H1 (cell line): ENCODE measurements at regions not wholly inside any gene's neighbourhood (a gene's known extent, or its start where the extent isn't known, plus 50 kb on each side); places are given as distances from the start of the nearest gene placed in this dataset.

Source experiments
- TF ChIP-seq, protein P1 (sequence below): fragments of 300-600 bp; sonication (generic); IDR thresholded peaks from 2 replicates; pipeline ENCODE4 v1.7.1; 2012; ENCODE audit warnings: low read length, moderate library complexity, mild to moderate bottlenecking, inconsistent platforms; ENCODE audit not compliant: insufficient replicate concordance

DNA sequence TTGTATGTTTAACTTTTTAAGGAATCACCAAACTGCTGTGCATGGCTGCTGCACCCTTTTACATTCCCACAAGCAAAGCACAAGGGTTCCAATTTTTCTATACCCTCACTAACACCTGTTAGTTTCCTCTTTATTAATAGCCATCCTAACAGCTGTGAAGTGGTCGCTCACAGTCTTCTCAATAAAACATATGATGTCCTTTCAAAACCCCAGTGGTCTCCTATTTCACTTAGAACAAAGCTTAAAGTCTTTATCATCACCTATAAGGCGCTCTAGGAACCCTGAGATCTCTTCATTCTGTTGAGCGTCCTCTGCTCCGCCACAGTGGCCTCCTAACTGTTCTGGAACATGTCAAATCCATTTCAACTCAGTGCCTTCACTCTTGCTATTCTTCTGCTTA lies 400.5 kb downstream of the KLF12 start (continued):
- TF ChIP-seq, protein P1, sequence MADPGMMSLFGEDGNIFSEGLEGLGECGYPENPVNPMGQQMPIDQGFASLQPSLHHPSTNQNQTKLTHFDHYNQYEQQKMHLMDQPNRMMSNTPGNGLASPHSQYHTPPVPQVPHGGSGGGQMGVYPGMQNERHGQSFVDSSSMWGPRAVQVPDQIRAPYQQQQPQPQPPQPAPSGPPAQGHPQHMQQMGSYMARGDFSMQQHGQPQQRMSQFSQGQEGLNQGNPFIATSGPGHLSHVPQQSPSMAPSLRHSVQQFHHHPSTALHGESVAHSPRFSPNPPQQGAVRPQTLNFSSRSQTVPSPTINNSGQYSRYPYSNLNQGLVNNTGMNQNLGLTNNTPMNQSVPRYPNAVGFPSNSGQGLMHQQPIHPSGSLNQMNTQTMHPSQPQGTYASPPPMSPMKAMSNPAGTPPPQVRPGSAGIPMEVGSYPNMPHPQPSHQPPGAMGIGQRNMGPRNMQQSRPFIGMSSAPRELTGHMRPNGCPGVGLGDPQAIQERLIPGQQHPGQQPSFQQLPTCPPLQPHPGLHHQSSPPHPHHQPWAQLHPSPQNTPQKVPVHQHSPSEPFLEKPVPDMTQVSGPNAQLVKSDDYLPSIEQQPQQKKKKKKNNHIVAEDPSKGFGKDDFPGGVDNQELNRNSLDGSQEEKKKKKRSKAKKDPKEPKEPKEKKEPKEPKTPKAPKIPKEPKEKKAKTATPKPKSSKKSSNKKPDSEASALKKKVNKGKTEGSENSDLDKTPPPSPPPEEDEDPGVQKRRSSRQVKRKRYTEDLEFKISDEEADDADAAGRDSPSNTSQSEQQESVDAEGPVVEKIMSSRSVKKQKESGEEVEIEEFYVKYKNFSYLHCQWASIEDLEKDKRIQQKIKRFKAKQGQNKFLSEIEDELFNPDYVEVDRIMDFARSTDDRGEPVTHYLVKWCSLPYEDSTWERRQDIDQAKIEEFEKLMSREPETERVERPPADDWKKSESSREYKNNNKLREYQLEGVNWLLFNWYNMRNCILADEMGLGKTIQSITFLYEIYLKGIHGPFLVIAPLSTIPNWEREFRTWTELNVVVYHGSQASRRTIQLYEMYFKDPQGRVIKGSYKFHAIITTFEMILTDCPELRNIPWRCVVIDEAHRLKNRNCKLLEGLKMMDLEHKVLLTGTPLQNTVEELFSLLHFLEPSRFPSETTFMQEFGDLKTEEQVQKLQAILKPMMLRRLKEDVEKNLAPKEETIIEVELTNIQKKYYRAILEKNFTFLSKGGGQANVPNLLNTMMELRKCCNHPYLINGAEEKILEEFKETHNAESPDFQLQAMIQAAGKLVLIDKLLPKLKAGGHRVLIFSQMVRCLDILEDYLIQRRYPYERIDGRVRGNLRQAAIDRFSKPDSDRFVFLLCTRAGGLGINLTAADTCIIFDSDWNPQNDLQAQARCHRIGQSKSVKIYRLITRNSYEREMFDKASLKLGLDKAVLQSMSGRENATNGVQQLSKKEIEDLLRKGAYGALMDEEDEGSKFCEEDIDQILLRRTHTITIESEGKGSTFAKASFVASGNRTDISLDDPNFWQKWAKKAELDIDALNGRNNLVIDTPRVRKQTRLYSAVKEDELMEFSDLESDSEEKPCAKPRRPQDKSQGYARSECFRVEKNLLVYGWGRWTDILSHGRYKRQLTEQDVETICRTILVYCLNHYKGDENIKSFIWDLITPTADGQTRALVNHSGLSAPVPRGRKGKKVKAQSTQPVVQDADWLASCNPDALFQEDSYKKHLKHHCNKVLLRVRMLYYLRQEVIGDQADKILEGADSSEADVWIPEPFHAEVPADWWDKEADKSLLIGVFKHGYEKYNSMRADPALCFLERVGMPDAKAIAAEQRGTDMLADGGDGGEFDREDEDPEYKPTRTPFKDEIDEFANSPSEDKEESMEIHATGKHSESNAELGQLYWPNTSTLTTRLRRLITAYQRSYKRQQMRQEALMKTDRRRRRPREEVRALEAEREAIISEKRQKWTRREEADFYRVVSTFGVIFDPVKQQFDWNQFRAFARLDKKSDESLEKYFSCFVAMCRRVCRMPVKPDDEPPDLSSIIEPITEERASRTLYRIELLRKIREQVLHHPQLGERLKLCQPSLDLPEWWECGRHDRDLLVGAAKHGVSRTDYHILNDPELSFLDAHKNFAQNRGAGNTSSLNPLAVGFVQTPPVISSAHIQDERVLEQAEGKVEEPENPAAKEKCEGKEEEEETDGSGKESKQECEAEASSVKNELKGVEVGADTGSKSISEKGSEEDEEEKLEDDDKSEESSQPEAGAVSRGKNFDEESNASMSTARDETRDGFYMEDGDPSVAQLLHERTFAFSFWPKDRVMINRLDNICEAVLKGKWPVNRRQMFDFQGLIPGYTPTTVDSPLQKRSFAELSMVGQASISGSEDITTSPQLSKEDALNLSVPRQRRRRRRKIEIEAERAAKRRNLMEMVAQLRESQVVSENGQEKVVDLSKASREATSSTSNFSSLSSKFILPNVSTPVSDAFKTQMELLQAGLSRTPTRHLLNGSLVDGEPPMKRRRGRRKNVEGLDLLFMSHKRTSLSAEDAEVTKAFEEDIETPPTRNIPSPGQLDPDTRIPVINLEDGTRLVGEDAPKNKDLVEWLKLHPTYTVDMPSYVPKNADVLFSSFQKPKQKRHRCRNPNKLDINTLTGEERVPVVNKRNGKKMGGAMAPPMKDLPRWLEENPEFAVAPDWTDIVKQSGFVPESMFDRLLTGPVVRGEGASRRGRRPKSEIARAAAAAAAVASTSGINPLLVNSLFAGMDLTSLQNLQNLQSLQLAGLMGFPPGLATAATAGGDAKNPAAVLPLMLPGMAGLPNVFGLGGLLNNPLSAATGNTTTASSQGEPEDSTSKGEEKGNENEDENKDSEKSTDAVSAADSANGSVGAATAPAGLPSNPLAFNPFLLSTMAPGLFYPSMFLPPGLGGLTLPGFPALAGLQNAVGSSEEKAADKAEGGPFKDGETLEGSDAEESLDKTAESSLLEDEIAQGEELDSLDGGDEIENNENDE: no peak
